Neutrophil (primary cell): ENCODE measurements at regions not wholly inside any gene's neighbourhood (a gene's known extent, or its start where the extent isn't known, plus 50 kb on each side); places are given as distances from the start of the nearest gene placed in this dataset.
A peak's percentile ranks its signal among the peaks of the same experiment; 100 is the strongest.

Source experiments
- H3K27ac ChIP-seq: fragments of 200-600 bp; sonication (generic); 2 replicates; pipeline ENCODE4 v1.5.1; 2016; ENCODE audit warnings: mild to moderate bottlenecking, moderate library complexity
- H3K27me3 ChIP-seq: fragments of 200-600 bp; sonication (generic); 2 replicates; pipeline ENCODE4 v1.6.0; 2016; ENCODE audit warnings: mild to moderate bottlenecking
- H3K36me3 ChIP-seq: fragments of 200-600 bp; sonication (generic); 2 replicates; pipeline ENCODE4 v1.5.1; 2017
- H3K4me1 ChIP-seq, 2 experiments: fragments of 200-600 bp in 1 of 2; sonication (generic) in 1 of 2; 1 replicate in 1 of 2; 2 replicates in 1 of 2; pipeline versions ENCODE4 v1.5.1 to v1.6.1; 2013 to 2016; ENCODE audit warnings: low read depth in 1 of 2, low read length in 1 of 2, mild to moderate bottlenecking in 1 of 2, moderate library complexity in 1 of 2; ENCODE audit not compliant: control insufficient read depth in 1 of 2, insufficient read depth in 1 of 2
- H3K4me3 ChIP-seq, 2 experiments: fragments of 200-600 bp in 1 of 2; sonication (generic) in 1 of 2; 1 replicate in 1 of 2; 2 replicates in 1 of 2; pipeline ENCODE4 v1.5.1; 2013 to 2016; ENCODE audit warnings: low read depth in 1 of 2, low read length in 1 of 2, mild to moderate bottlenecking in 1 of 2, moderate library complexity in 1 of 2
- H3K9me3 ChIP-seq: fragments of 200-600 bp; sonication (generic); 2 replicates; pipeline ENCODE4 v1.5.1; 2016
- TF ChIP-seq, protein P1 (sequence below): fragments of 200-600 bp; sonication (generic); IDR thresholded peaks from 2 replicates; pipeline ENCODE4 v1.5.1; 2016; ENCODE audit warnings: antibody characterized with exemption

DNA sequence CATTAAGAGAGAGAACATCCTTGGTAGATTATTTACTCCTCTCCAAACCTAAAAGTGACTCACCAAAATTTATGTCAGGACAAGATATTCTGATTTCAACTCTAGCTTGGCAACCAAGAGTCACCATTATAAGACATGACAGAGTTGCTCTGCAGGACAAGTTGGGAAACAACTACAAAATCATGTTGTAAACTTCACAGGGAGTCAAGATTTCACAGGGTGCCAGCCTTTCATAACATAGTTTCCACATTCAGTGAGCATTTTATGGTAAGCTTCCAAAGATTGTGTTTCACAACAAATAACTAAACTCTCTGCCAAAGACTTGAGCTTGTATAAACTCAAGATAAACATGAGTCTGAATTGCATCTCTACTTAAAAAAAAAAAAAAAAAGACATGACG lies 121.0 kb upstream of the DIAPH2 start:
- Histone ChIP-seq H3K4me3 (no peak overlapping the region), H3K27ac (peak overlapping the region; percentile 55), H3K4me1 (peaks cover 45 to 46% of the 10 kb centered on the region in 2 experiments), H3K27me3 (no peaks in the 10 kb centered on the region), H3K9me3 (no peaks in the 10 kb centered on the region), H3K36me3 (no peaks in the 10 kb centered on the region)
- TF ChIP-seq, protein P1, sequence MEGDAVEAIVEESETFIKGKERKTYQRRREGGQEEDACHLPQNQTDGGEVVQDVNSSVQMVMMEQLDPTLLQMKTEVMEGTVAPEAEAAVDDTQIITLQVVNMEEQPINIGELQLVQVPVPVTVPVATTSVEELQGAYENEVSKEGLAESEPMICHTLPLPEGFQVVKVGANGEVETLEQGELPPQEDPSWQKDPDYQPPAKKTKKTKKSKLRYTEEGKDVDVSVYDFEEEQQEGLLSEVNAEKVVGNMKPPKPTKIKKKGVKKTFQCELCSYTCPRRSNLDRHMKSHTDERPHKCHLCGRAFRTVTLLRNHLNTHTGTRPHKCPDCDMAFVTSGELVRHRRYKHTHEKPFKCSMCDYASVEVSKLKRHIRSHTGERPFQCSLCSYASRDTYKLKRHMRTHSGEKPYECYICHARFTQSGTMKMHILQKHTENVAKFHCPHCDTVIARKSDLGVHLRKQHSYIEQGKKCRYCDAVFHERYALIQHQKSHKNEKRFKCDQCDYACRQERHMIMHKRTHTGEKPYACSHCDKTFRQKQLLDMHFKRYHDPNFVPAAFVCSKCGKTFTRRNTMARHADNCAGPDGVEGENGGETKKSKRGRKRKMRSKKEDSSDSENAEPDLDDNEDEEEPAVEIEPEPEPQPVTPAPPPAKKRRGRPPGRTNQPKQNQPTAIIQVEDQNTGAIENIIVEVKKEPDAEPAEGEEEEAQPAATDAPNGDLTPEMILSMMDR, result no peak

DNA sequence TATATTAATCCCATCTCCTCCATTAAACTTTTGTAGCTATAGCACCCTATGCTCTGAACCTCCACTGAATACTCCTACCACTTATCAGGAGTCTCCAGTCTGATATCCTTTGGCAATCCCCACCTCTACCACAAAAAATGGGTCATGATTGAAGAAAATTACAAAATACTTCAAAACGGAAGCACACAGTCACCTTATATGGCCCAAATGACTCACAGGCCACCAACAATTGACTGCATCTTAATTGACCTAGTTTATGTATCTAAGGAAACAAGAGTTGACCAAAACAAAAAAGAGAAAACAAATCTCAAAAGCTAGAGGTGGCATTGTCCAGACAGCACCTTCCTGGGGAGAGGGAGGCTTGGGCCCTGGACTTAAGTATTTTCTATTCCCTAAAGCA lies 120.0 kb upstream of the DIAPH2 start:
- peaks cover 48 to 50% of the 10 kb centered on the region in 2 experiments for H3K4me1 ChIP-seq
- H3K36me3 ChIP-seq, result no peaks in the 10 kb centered on the region
- H3K27me3 ChIP-seq, result no peaks in the 10 kb centered on the region
- no peak overlapping the region for H3K4me3 ChIP-seq
- TF ChIP-seq, protein P1, result no peak
- no peaks in the 10 kb centered on the region for H3K9me3 ChIP-seq
- H3K27ac ChIP-seq, result peak overlapping the region; percentile 55

DNA sequence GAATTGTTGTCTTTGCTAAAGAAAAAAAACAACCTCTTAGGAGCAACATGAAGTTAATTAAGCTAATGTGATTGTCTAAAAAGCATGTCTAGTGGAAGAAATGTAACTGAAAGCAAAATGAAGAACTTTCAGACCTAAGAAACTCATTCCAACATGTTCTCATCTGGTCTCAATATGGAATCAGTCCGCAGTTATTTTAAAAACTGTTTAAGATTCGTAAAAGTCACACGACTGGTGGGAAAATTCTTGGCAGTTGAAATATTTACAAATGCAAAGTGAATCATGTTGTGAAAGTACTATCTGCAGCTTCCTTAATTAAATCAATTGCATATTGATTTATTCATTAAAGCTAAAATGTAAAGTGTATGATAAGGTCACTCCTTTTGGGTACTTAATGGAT lies 117.8 kb upstream of the DIAPH2 start:
- H3K9me3 ChIP-seq, result no peaks in the 10 kb centered on the region
- no peaks in the 10 kb centered on the region for H3K27me3 ChIP-seq
- no peak overlapping the region for H3K4me3 ChIP-seq
- no peaks in the 10 kb centered on the region for H3K36me3 ChIP-seq
- H3K4me1 ChIP-seq, result peaks cover 47 to 50% of the 10 kb centered on the region in 2 experiments
- TF ChIP-seq, protein P1, result no peak
- H3K27ac ChIP-seq, result no peak overlapping the region

DNA sequence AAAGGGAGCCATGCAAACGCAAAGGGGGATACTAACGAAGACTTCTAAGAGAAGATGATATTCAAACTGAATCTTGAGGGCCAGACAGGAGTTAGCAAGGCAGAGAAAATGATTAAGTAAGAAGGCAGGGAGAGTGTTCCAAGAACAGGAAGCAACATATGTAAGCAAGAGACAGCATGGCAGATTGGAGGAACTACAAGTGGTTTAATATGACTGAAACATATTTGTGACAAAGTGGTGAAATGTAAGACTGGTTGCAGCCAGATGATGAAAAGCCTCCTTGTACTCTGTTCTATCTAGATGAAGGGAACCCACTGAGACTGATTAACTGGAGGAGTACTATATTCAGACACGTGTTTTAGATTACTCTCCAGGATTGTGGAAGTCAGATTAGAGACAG lies 116.6 kb upstream of the DIAPH2 start:
- peak overlapping the region; percentile 54 for H3K27ac ChIP-seq
- no peaks in the 10 kb centered on the region for H3K27me3 ChIP-seq
- H3K4me1 ChIP-seq, result peaks cover 37 to 40% of the 10 kb centered on the region in 2 experiments
- TF ChIP-seq, protein P1, result no peak
- H3K36me3 ChIP-seq, result no peaks in the 10 kb centered on the region
- no peak overlapping the region for H3K4me3 ChIP-seq
- H3K9me3 ChIP-seq, result no peaks in the 10 kb centered on the region

DNA sequence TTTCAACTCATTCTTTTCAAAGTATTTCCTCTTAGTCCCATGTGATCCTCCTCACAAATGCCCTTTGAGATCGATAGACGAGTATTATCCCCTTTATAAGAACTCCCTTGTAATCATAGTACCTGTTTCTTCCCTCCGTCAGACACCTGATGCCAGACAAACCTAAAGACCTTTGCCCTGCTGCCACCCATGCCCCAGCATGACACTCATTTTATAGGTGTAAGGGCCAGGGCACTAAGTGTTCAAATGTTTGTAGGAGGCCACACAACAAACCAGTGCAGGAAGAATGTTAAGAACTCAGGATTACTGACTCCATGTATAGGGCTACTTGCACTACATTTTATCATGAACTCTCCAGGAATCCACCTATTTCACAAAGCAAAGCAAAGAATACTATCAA lies 115.6 kb upstream of the DIAPH2 start:
- no peak overlapping the region for H3K27ac ChIP-seq
- no peaks in the 10 kb centered on the region for H3K27me3 ChIP-seq
- H3K9me3 ChIP-seq, result no peaks in the 10 kb centered on the region
- H3K4me3 ChIP-seq, result no peak overlapping the region
- H3K36me3 ChIP-seq, result no peaks in the 10 kb centered on the region
- H3K4me1 ChIP-seq, result peaks cover 28 to 30% of the 10 kb centered on the region in 2 experiments
- TF ChIP-seq, protein P1, result no peak

DNA sequence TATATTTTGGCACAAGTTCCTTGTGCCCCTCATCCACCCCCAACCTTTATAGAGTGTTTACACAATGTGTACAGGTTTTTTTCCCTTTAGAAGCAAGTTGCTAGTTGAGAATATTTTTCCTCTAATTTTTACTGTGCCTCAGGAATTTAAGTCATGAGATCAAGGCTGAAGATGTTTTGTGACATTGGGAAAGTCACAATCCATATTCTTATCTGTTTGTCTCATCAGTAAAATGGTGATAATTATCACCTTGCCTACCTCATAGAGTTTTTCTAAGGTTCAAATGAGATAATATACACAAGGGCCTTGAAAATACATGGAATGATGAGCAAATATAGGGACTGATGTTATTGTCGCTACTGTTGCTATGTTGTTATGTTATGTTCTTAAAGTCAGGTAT lies 109.6 kb upstream of the DIAPH2 start:
- Histone ChIP-seq H3K36me3 (no peaks in the 10 kb centered on the region), H3K27me3 (no peaks in the 10 kb centered on the region), H3K4me3 (no peak overlapping the region), H3K9me3 (no peaks in the 10 kb centered on the region), H3K27ac (no peak overlapping the region), H3K4me1 (no peaks in the 10 kb centered on the region)
- TF ChIP-seq, protein P1, result no peak
